IPS DF 6.9 (cell line): ENCODE measurements at regions not wholly inside any gene's neighbourhood (a gene's known extent, or its start where the extent isn't known, plus 50 kb on each side); places are given as distances from the start of the nearest gene placed in this dataset.
"Not testable (repeated sequence)": the region's sequence is repeated elsewhere in the genome, so short reads cannot be mapped to it uniquely, and the experiment has no call there.

ENCODE experiments used
- DNase-seq: peaks from one replicate; pipeline ENCODE4 v3.0.0-alpha.2; 2013; ENCODE audit warnings: low read depth, low spot score
- H3K27ac ChIP-seq: one replicate; pipeline ENCODE4 v1.5.1; 2013; ENCODE audit warnings: low read length, control low read depth
- H3K27me3 ChIP-seq: 2 replicates; pipeline ENCODE4 v1.6.1; 2013; ENCODE audit warnings: mild to moderate bottlenecking, low read length; ENCODE audit not compliant: control insufficient read depth, insufficient read depth
- H3K36me3 ChIP-seq: 2 replicates; pipeline ENCODE4 v1.6.1; 2013; ENCODE audit warnings: low read length; ENCODE audit not compliant: control insufficient read depth, insufficient read depth
- H3K4me1 ChIP-seq: 2 replicates; pipeline ENCODE4 v1.6.1; 2013; ENCODE audit warnings: low read length; ENCODE audit not compliant: control insufficient read depth, insufficient read depth
- H3K4me3 ChIP-seq: 2 replicates; pipeline ENCODE4 v1.5.1; 2013; ENCODE audit warnings: mild to moderate bottlenecking, low read length
- H3K9me3 ChIP-seq: 2 replicates; pipeline ENCODE4 v1.6.1; 2013; ENCODE audit warnings: low read length, inconsistent platforms; ENCODE audit not compliant: control insufficient read depth, insufficient read depth
- WGBS: extraction: QIAGEN DNeasy Blood & Tissue Kit; methylation state at CpG from one replicate; pipeline ENCODE4 v1.1.7; 2013; ENCODE audit warnings: mixed read lengths, missing lambda C conversion rate; ENCODE audit not compliant: insufficient read length, insufficient coverage; 5-methylcytosine and 5-hydroxymethylcytosine counted together

- no peaks in the 10 kb centered on the region for H3K4me1 ChIP-seq
- no peaks in the 10 kb centered on the region for H3K9me3 ChIP-seq
- no peak overlapping the region for H3K27ac ChIP-seq
- 0 out of 2 replicates have a peak, but pooled peaks cover 2% of the 10 kb centered on the region for H3K36me3 ChIP-seq
- WGBS = no CpG with 5 or more reads among the region's 2 CpGs
- no peaks in the 10 kb centered on the region for H3K27me3 ChIP-seq
- H3K4me3 ChIP-seq = no peak overlapping the region
- no peak for DNase-seq
Observed at GRCh38 chr13:42420304-42420703, 148.4 kb downstream of the AKAP11 start.

GRCh38 chr13:42422681-42423080 lies 150.7 kb downstream of the AKAP11 start:
- no peak overlapping the region for H3K4me3 ChIP-seq
- 0 out of 2 replicates have a peak, but pooled peaks cover 2% of the 10 kb centered on the region for H3K36me3 ChIP-seq
- H3K4me1 ChIP-seq = no peaks in the 10 kb centered on the region
- no CpG with 5 or more reads among the region's 2 CpGs for WGBS
- H3K9me3 ChIP-seq = no peaks in the 10 kb centered on the region
- no peak overlapping the region for H3K27ac ChIP-seq
- H3K27me3 ChIP-seq = no peaks in the 10 kb centered on the region
- no peak for DNase-seq

- Histone ChIP-seq H3K9me3 (no peaks in the 10 kb centered on the region), H3K36me3 (0 out of 2 replicates have a peak, but pooled peaks cover 2% of the 10 kb centered on the region), H3K27me3 (no peaks in the 10 kb centered on the region), H3K27ac (no peak overlapping the region), H3K4me1 (no peaks in the 10 kb centered on the region), H3K4me3 (no peak overlapping the region)
- WGBS = no CpG with 5 or more reads among the region's 2 CpGs
- no peak for DNase-seq
Observed at GRCh38 chr13:42424182-42424581, 149.8 kb upstream of the TNFSF11 start.

GRCh38 chr13:42445354-42445753 lies 128.6 kb upstream of the TNFSF11 start:
- DNase-seq = no peak
- H3K36me3 ChIP-seq = no peaks in the 10 kb centered on the region
- no CpG with 5 or more reads among the region's 1 CpG for WGBS
- no peak overlapping the region for H3K27ac ChIP-seq
- no peak overlapping the region for H3K4me3 ChIP-seq
- H3K4me1 ChIP-seq = no peaks in the 10 kb centered on the region
- H3K9me3 ChIP-seq = peaks cover 8% of the 10 kb centered on the region
- no peaks in the 10 kb centered on the region for H3K27me3 ChIP-seq

- H3K4me1 ChIP-seq, H3K4me3 ChIP-seq, H3K9me3 ChIP-seq, H3K27me3 ChIP-seq, H3K27ac ChIP-seq, H3K36me3 ChIP-seq, DNase-seq: not testable (repeated sequence)
- WGBS = no CpG with 5 or more reads among the region's 5 CpGs
Observed at GRCh38 chr13:42446597-42446996, 127.4 kb upstream of the TNFSF11 start.

- H3K4me1 ChIP-seq = no peaks in the 10 kb centered on the region
- H3K36me3 ChIP-seq = no peaks in the 10 kb centered on the region
- WGBS = no CpG with 5 or more reads among the region's 11 CpGs
- no peak overlapping the region for H3K27ac ChIP-seq
- no peaks in the 10 kb centered on the region for H3K27me3 ChIP-seq
- H3K4me3 ChIP-seq = no peak overlapping the region
- DNase-seq = no peak
- no peaks in the 10 kb centered on the region for H3K9me3 ChIP-seq
Observed at GRCh38 chr13:42453091-42453645, 120.8 kb upstream of the TNFSF11 start.

- Histone ChIP-seq H3K9me3 (no peaks in the 10 kb centered on the region), H3K4me1 (no peaks in the 10 kb centered on the region), H3K4me3 (no peak overlapping the region), H3K36me3 (no peaks in the 10 kb centered on the region), H3K27ac (no peak overlapping the region), H3K27me3 (no peaks in the 10 kb centered on the region)
- no peak for DNase-seq
- no CpG with 5 or more reads among the region's 6 CpGs for WGBS
Observed at GRCh38 chr13:42454749-42455148, 119.2 kb upstream of the TNFSF11 start.

- Histone ChIP-seq H3K36me3 (no peaks in the 10 kb centered on the region), H3K4me3 (no peak overlapping the region), H3K27ac (no peak overlapping the region), H3K4me1 (no peaks in the 10 kb centered on the region), H3K27me3 (no peaks in the 10 kb centered on the region), H3K9me3 (no peaks in the 10 kb centered on the region)
- WGBS = no CpG with 5 or more reads among the region's 5 CpGs
- DNase-seq = no peak
Observed at GRCh38 chr13:42458193-42458592, 115.8 kb upstream of the TNFSF11 start.

- 100% methylated on average over 2 of the region's 4 CpGs for WGBS
- no peak overlapping the region for H3K27ac ChIP-seq
- no peaks in the 10 kb centered on the region for H3K36me3 ChIP-seq
- H3K27me3 ChIP-seq = no peaks in the 10 kb centered on the region
- H3K4me3 ChIP-seq = no peak overlapping the region
- H3K9me3 ChIP-seq = no peaks in the 10 kb centered on the region
- H3K4me1 ChIP-seq = no peaks in the 10 kb centered on the region
- DNase-seq = no peak
Observed at GRCh38 chr13:42466123-42466522, 107.8 kb upstream of the TNFSF11 start.

- Histone ChIP-seq H3K4me1 (no peaks in the 10 kb centered on the region), H3K36me3 (no peaks in the 10 kb centered on the region), H3K9me3 (no peaks in the 10 kb centered on the region), H3K27ac (no peak overlapping the region), H3K4me3 (no peak overlapping the region), H3K27me3 (no peaks in the 10 kb centered on the region)
- no peak for DNase-seq
- no CpG with 5 or more reads among the region's 1 CpG for WGBS
Observed at GRCh38 chr13:42466609-42467008, 107.3 kb upstream of the TNFSF11 start.

GRCh38 chr13:42474954-42475353 lies 99.0 kb upstream of the TNFSF11 start:
- no peak for DNase-seq
- Histone ChIP-seq H3K9me3 (peaks cover 2% of the 10 kb centered on the region), H3K27ac (no peak overlapping the region), H3K36me3 (no peaks in the 10 kb centered on the region), H3K4me3 (no peak overlapping the region), H3K4me1 (no peaks in the 10 kb centered on the region), H3K27me3 (no peaks in the 10 kb centered on the region)
- WGBS = no CpG with 5 or more reads among the region's 5 CpGs
